ENCODE measurements at regions not wholly inside any gene's neighbourhood (a gene's known extent, or its start where the extent isn't known, plus 50 kb on each side); places are given as distances from the start of the nearest gene placed in this dataset.

DNA sequence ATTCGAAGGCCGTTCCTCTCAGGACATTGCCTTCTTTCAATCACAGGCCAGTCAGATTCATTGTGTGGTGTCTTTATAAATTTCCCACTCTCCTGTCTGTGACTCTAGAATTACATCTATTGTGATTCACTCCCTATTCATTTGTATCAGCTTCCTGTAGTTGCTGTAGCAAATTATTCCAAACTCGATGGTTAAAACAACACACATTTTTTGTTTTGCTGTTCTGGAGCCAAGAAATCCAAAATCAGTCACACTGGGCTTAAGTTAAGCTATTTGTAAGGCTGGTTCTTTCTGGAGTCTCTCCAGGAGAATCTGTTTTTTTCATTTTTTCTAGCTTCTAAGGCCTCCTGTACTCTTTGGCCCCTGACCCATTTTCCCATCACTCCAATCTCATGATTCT is 1487.0 kb upstream of the SLC10A2 start:
- Histone ChIP-seq H3K9me3 (ENCODE audit: control insufficient read depth, insufficient read depth, low read depth, low read length) (no peaks in the 10 kb centered on the region), H3K4me3 (ENCODE audit: low read depth, low read length) (no peak overlapping the region), H3K36me3 (ENCODE audit: control insufficient read depth in 2 of 2, insufficient read depth in 1 of 2, low read length in 2 of 2) (no peaks in the 10 kb centered on the region), H3K27ac (ENCODE audit: extremely low read depth, low read depth, low read length) (no peak overlapping the region), H3K4me1 (ENCODE audit: control insufficient read depth, insufficient read depth, low read length) (peaks cover 2% of the 10 kb centered on the region; the same call in 1 of the 2 replicates)
- no peak for TF ChIP-seq ZNF146 (tag by site-specific recombination; IDR thresholded peaks at IDR 0.05)
- TF ChIP-seq ZNF311 (tag by site-specific recombination; IDR thresholded peaks at IDR 0.05; ENCODE audit: borderline replicate concordance) = no peak
- TF ChIP-seq SP3 (tag by site-specific recombination; IDR thresholded peaks at IDR 0.05) = no peak
- TF ChIP-seq, protein P1, sequence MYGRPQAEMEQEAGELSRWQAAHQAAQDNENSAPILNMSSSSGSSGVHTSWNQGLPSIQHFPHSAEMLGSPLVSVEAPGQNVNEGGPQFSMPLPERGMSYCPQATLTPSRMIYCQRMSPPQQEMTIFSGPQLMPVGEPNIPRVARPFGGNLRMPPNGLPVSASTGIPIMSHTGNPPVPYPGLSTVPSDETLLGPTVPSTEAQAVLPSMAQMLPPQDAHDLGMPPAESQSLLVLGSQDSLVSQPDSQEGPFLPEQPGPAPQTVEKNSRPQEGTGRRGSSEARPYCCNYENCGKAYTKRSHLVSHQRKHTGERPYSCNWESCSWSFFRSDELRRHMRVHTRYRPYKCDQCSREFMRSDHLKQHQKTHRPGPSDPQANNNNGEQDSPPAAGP (tag by site-specific recombination; IDR thresholded peaks at IDR 0.05) = no peak
- no peak for TF ChIP-seq ZNF19 (tag by site-specific recombination; IDR thresholded peaks at IDR 0.05; ENCODE audit: low read depth)
- no peak for TF ChIP-seq OSR2 (tag by site-specific recombination; IDR thresholded peaks at IDR 0.05)
- no peak for TF ChIP-seq ZNF274 (IDR thresholded peaks at IDR 0.05; ENCODE audit: low read length)
- no peak for TF ChIP-seq ZNF274 (tag by site-specific recombination; IDR thresholded peaks at IDR 0.05; ENCODE audit: borderline replicate concordance)
- no peak for TF ChIP-seq ZNF549 (tag by site-specific recombination; IDR thresholded peaks at IDR 0.05)
- TF ChIP-seq ZNF776 (tag by site-specific recombination; IDR thresholded peaks at IDR 0.05; ENCODE audit: borderline replicate concordance) = no peak
- no peak for TF ChIP-seq ZNF664 (tag by site-specific recombination; IDR thresholded peaks at IDR 0.05)
- TF ChIP-seq ZNF155 (tag by site-specific recombination; IDR thresholded peaks at IDR 0.05) = no peak
- TF ChIP-seq KLF16 (tag by site-specific recombination; IDR thresholded peaks at IDR 0.05) = no peak
- no peak for TF ChIP-seq ZNF707 (tag by site-specific recombination; IDR thresholded peaks at IDR 0.05)
- TF ChIP-seq, protein P2, sequence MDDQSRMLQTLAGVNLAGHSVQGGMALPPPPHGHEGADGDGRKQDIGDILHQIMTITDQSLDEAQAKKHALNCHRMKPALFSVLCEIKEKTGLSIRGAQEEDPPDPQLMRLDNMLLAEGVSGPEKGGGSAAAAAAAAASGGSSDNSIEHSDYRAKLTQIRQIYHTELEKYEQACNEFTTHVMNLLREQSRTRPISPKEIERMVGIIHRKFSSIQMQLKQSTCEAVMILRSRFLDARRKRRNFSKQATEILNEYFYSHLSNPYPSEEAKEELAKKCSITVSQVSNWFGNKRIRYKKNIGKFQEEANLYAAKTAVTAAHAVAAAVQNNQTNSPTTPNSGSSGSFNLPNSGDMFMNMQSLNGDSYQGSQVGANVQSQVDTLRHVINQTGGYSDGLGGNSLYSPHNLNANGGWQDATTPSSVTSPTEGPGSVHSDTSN (CRISPR knock-in tag; IDR thresholded peaks at IDR 0.05) = no peak
- TF ChIP-seq ZNF239 (tag by site-specific recombination; IDR thresholded peaks at IDR 0.05) = no peak
- TF ChIP-seq ZFP41 (tag by site-specific recombination; IDR thresholded peaks at IDR 0.05; ENCODE audit: borderline replicate concordance) = no peak
- TF ChIP-seq ZNF114 (tag by site-specific recombination; IDR thresholded peaks at IDR 0.05) = no peak
- TF ChIP-seq ZNF747 (tag by site-specific recombination; IDR thresholded peaks at IDR 0.05) = no peak
- ChIA-PET CTCF (interaction anchor here (0.6 kb wide), 1 partner anchor 649 kb away, joined by 5 read pairs; no protein-coding TSS in a partner anchor), POLR2A (no interaction called here)

DNA sequence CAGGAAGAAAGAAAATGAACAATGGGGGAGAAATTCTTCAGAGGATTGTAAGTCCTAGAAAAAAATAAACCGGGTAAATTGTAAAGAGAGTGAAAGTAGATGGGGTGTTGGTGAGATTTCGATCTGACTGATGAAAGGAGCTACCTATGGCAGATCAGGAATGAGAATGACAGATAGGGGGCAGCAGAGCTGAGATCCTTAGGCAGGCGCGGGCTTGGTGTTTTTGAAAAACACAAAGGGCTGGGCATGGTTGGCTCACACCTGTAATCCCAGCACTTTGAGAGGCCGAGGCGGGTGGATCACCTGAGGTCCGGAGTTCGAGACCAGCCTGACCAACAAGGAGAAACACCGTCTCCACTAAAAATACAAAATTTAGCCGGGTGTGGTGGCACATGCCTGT is 1468.6 kb upstream of the SLC10A2 start:
- no peaks in the 10 kb centered on the region for H3K9me3 ChIP-seq (ENCODE audit: control insufficient read depth, insufficient read depth, low read depth, low read length)
- no peak overlapping the region for H3K4me3 ChIP-seq (ENCODE audit: low read depth, low read length)
- TF ChIP-seq ZNF707 (tag by site-specific recombination; IDR thresholded peaks at IDR 0.05) = no peak
- no peak for TF ChIP-seq ZNF146 (tag by site-specific recombination; IDR thresholded peaks at IDR 0.05)
- TF ChIP-seq ZNF404 (tag by site-specific recombination; IDR thresholded peaks at IDR 0.05) = no peak
- no peak for TF ChIP-seq SP2 (tag by site-specific recombination; IDR thresholded peaks at IDR 0.05)
- TF ChIP-seq, protein P3, sequence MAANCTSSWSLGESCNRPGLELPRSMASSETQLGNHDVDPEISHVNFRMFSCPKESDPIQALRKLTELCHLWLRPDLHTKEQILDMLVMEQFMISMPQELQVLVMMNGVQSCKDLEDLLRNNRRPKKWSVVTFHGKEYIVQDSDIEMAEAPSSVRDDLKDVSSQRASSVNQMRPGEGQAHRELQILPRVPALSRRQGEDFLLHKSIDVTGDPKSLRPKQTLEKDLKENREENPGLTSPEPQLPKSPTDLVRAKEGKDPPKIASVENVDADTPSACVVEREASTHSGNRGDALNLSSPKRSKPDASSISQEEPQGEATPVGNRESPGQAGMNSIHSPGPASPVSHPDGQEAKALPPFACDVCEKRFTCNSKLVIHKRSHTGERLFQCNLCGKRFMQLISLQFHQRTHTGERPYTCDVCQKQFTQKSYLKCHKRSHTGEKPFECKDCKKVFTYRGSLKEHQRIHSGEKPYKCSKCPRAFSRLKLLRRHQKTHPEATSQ (tag by site-specific recombination; IDR thresholded peaks at IDR 0.05) = no peak
- no peak for TF ChIP-seq ZNF624 (tag by site-specific recombination; IDR thresholded peaks at IDR 0.05)
- ChIA-PET CTCF (interaction anchor here (0.6 to 0.7 kb wide), 3 partner anchors 41 to 701 kb away, joined by 3 to 4 read pairs (median 4); no protein-coding TSS in a partner anchor), POLR2A (no interaction called here)
- no peaks in the 10 kb centered on the region for H3K36me3 ChIP-seq (ENCODE audit: control insufficient read depth in 2 of 2, insufficient read depth in 1 of 2, low read length in 2 of 2)
- H3K4me1 ChIP-seq (ENCODE audit: control insufficient read depth, insufficient read depth, low read length) = no peaks in the 10 kb centered on the region
- no peak overlapping the region for H3K27ac ChIP-seq (ENCODE audit: extremely low read depth, low read depth, low read length)
